ENCODE measurements at regions not wholly inside any gene's neighbourhood (a gene's known extent, or its start where the extent isn't known, plus 50 kb on each side); places are given as distances from the start of the nearest gene placed in this dataset.
A peak's percentile ranks its signal among the peaks of the same experiment; 100 is the strongest.
"Not testable (repeated sequence)": the region's sequence is repeated elsewhere in the genome, so short reads cannot be mapped to it uniquely, and the experiment has no call there.

DNA sequence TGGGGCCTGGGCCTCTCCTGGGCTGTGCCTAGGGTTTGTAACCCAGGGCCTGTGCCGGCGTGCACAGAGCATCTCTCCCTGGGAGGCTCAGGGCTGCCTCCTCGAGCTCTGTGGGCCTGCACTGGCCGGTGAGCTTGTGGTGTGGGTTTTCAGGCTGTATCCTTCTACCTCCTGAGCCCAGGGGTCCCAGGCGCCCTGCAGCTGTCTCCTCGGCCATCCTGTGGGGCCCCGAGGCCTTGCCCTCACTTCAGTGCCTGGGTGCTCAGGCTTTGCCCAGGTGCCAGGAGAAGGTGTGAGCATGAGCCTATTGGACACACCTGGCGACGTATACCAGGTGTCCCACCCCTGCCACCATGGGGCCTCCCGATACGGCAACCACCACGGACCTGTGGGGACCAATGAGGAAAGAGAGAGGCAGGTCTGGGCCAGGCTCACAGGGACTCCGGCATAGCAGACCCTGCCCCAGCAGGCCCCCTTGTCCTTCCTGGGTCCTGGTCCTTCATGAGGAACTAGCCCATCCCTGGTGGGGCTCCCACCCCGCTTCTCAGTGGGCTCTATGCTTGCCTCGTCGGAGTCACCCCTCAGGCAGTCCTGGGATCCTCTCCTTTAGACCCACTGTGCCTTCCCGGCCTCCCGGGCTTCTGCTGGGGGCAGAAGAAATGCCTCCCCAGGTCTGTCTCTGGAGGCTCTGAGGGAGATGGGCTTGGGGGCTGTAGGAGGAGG is 400.2 kb downstream of the TMEM121 start:
- ChIA-PET POLR2A (no interaction called here), CTCF (no interaction called here)
- DNase-seq: no peak
- Mint-ChIP-seq H3K4me3 (no peak overlapping the region), H3K4me1 (ENCODE audit: low read depth) (no peaks in the 10 kb centered on the region), H3K36me3 (no peaks in the 10 kb centered on the region), H3K9me3 (peaks cover 4% of the 10 kb centered on the region), H3K27ac (no peak overlapping the region), H3K27me3 (peaks cover 15% of the 10 kb centered on the region)
- intact Hi-C loops (cut with micrococcal nuclease): no loop called here

- POLR2A ChIA-PET: no interaction called here
- Mint-ChIP-seq H3K27me3 (peaks cover 20% of the 10 kb centered on the region), H3K27ac (no peak overlapping the region), H3K4me3 (no peak overlapping the region), H3K36me3 (no peaks in the 10 kb centered on the region), H3K9me3 (peaks cover 3% of the 10 kb centered on the region), H3K4me1 (ENCODE audit: low read depth) (no peaks in the 10 kb centered on the region)
- CTCF ChIA-PET: no interaction called here
- intact Hi-C loops (cut with micrococcal nuclease): no loop called here
- no peak for DNase-seq
These were observed 401.0 kb downstream of the TMEM121 start for GRCh38 chr14:105927096-105928060.

DNA sequence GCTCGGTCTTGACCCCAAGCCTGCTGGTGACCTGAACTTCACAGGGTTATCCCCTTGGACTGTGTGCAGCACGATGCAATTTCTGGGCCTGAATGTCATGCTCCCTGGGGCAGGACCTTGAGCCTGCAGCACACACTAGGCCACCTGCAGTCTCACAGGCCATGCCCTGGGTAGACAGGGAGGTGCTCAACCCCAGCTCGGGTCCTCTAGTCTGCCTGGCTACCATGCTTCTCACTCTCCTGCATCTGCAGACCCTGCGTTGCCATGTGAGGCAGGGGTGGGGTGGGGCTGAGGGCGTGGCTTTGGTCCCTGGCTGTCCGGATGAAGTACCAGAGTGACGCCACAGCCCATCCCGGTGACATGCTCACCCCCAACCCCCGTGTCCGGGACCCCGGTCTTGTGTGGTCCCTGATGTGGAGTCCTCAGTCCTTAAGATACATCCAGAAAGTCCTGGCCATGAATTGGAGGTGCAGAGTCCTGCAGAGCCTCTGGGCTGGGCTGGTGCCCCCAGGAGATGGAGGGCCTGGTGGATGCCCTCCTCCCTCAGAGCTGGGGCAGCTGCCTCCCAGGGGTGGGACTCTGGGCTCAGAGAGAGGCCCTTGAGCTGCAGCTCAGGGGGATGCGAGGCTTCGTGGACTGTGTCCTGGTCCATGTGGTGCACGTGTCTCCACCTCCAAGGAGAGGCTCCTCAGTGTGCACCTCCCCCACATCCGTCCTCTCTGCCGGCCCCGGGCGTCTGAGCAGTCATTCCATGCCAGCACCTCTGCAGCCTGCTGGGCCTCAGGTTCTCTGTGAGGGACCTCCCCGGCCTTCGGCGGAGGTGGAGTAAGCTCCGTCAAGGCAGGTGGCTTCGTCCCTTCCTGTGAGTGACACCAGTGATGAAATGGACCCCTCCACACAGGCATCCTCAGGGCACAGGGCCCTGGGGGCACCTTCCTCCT is 402.1 kb downstream of the TMEM121 start:
- H3K36me3 Mint-ChIP-seq, CTCF ChIA-PET: not testable (repeated sequence)

DNA sequence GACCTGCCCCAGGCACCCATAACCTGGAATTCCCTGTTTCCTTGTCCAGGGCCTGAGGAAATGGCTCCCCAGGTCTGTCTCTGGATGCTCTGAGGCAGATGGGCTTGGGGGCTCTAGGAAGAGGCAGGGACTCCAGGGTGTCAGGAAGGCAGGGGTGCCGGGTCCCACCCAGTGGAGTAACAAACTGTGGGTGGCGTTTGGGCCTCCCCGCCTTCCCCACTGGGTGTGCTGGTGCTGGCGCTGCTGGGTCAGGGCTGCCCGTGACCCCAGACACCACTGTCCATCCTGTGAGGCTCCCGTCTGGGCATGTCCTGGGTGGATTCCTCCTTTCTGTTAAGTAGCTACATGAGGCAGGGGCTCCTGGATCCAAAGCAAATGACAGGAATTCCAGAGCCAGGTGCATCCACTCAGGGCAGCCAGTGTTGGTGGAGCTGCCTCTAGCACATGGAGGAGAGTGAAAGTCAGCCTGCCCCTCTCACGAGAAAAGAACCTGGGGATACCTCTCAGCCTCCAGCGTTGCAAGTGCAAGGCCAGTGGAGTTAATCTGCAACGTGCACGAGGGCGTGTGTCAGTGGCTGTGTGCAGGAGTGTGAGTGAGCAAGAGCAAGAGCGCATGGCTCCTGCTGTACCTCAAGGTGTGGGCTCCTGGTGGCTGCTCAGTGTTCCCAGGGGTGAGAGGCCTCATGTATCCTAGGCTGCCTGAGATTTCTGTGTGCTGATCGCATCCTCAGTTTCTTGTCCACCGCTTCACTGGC is 403.1 kb downstream of the TMEM121 start:
- Mint-ChIP-seq H3K27ac (no peak overlapping the region), H3K4me3 (no peak overlapping the region), H3K36me3 (no peaks in the 10 kb centered on the region), H3K4me1 (ENCODE audit: low read depth) (no peaks in the 10 kb centered on the region), H3K9me3 (no peaks in the 10 kb centered on the region), H3K27me3 (peaks cover 29% of the 10 kb centered on the region)
- no peak for DNase-seq
- intact Hi-C loops (cut with micrococcal nuclease): no loop called here
- ChIA-PET POLR2A (no interaction called here), CTCF (no interaction called here)

More for the DNA sequence above, 402.1 kb downstream of the TMEM121 start:
- H3K9me3 Mint-ChIP-seq; DNase-seq; POLR2A ChIA-PET; H3K4me1 Mint-ChIP-seq (ENCODE audit: low read depth); H3K27ac Mint-ChIP-seq; H3K4me3 Mint-ChIP-seq; intact Hi-C loops (cut with micrococcal nuclease): not testable (repeated sequence)
- peaks cover 27% of the 10 kb centered on the region for H3K27me3 Mint-ChIP-seq

DNA sequence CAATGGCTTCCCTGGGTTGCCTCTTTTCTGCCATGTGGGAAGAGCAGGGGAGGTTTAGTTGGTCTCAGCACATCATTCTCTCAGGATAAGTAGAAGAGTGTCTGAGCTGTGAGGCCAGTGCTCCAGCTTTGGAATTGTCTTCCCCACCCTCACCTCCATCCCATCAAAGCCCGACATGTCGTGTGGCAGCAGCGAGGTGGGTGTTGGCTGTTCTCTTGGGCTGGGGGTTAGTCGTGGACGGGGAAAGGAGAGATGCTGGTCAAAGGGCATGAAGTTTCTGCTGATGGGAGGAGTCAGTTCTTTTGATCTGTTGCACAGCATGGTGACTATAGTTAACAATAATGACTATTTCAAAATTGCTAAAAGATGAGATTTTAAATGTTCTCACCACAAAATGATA is 404.2 kb downstream of the TMEM121 start:
- Mint-ChIP-seq H3K4me1 (ENCODE audit: low read depth) (no peaks in the 10 kb centered on the region), H3K27ac (no peak overlapping the region), H3K4me3 (no peak overlapping the region), H3K27me3 (peaks cover 31% of the 10 kb centered on the region), H3K9me3 (peaks cover 4% of the 10 kb centered on the region), H3K36me3 (no peaks in the 10 kb centered on the region)
- DNase-seq: peak; percentile 3
- POLR2A ChIA-PET: no interaction called here
- CTCF ChIA-PET: no interaction called here
- intact Hi-C loops (cut with micrococcal nuclease): no loop called here

GRCh38 chr14:105931808-105932483 is 405.6 kb downstream of the TMEM121 start:
- intact Hi-C loops (cut with micrococcal nuclease): no loop called here
- Mint-ChIP-seq H3K9me3 (peaks cover 4% of the 10 kb centered on the region), H3K4me1 (ENCODE audit: low read depth) (no peaks in the 10 kb centered on the region), H3K27ac (no peak overlapping the region), H3K4me3 (no peak overlapping the region), H3K27me3 (peaks cover 33% of the 10 kb centered on the region), H3K36me3 (no peaks in the 10 kb centered on the region)
- peak; percentile 7 for DNase-seq
- CTCF ChIA-PET: interaction anchor here (1.0 kb wide), 1 partner anchor 252 kb away, joined by 4 read pairs; no protein-coding TSS in a partner anchor
- POLR2A ChIA-PET: no interaction called here

GRCh38 chr14:105933238-105933637 is 406.9 kb downstream of the TMEM121 start:
- no peaks in the 10 kb centered on the region for H3K4me1 Mint-ChIP-seq (ENCODE audit: low read depth)
- H3K36me3 Mint-ChIP-seq: no peaks in the 10 kb centered on the region
- peaks cover 30% of the 10 kb centered on the region for H3K27me3 Mint-ChIP-seq
- intact Hi-C loops (cut with micrococcal nuclease): no loop called here
- peaks cover 4% of the 10 kb centered on the region for H3K9me3 Mint-ChIP-seq
- DNase-seq: peak; percentile 5
- ChIA-PET CTCF (no interaction called here), POLR2A (no interaction called here)
- no peak overlapping the region for H3K4me3 Mint-ChIP-seq
- no peak overlapping the region for H3K27ac Mint-ChIP-seq

DNA sequence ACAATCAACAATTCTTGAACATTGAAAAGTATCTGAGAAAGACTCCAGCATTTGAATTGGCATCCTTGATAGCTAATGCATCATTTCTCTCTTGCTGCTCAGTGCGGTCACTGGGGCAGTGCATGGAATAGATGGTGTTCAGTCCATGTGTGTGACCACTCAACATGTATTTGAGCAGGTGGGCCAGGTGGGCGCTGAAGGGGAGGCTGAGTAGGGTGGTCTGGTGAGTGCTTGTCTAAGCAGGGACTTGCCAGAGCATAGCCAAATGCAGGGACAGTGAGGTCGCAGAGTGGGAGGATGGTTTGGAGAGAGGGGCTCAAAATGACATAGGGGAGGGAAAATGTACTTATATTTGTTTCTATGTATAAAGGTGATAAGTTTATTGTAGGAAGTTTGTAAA is 409.0 kb downstream of the TMEM121 start:
- H3K4me1 Mint-ChIP-seq (ENCODE audit: low read depth): peaks cover 5% of the 10 kb centered on the region
- intact Hi-C loops (cut with micrococcal nuclease): no loop called here
- H3K27ac Mint-ChIP-seq: no peak overlapping the region
- ChIA-PET CTCF (no interaction called here), POLR2A (no interaction called here)
- no peak for DNase-seq
- peaks cover 5% of the 10 kb centered on the region for H3K36me3 Mint-ChIP-seq
- H3K27me3 Mint-ChIP-seq: peaks cover 25% of the 10 kb centered on the region
- no peak overlapping the region for H3K4me3 Mint-ChIP-seq
- H3K9me3 Mint-ChIP-seq: peaks cover 19% of the 10 kb centered on the region

DNA sequence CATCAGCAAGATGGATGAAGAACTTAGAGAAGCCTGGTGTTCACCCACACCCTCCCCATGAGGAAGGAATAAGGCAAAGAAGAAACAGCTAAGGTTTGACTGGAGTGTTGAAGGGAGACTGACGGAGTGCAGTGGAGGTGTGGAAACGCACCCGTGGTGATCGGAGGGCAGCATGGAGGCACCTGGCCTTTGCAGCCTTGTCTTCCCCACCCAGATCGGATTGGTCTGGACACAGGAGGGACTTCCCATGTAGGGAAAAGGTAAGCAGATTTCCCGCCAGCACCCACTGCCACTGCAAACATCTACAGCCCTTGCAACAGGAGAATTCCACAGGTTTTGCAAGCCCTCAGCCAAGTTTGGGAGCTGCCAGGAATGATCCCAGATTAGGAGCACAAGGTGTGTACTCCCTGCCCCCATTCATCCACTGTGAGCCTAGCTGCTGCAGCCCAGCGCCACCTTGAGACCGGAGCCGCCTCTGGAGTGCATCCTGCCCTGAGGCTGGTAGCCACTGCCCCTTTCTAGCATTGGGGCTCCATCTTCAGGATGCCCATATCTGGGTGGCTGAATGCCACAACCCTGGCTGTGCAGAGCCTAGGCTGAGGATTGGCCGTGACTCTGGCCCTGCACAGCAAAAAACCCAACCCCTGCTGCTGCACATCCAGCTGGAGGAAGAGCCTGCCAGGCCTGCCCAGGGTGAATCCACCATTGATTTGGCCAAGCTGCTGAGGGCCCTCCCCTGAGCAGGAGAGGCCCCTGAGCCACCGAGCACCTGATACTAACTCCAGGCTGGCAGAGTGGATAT is 411.1 kb downstream of the TMEM121 start:
- Mint-ChIP-seq H3K36me3 (peaks cover 5% of the 10 kb centered on the region), H3K4me3 (no peak overlapping the region), H3K4me1 (ENCODE audit: low read depth) (peaks cover 9% of the 10 kb centered on the region), H3K9me3 (peaks cover 19% of the 10 kb centered on the region), H3K27ac (no peak overlapping the region), H3K27me3 (peaks cover 12% of the 10 kb centered on the region)
- intact Hi-C loops (cut with micrococcal nuclease): no loop called here
- POLR2A ChIA-PET: no interaction called here
- DNase-seq: peak; percentile 10
- CTCF ChIA-PET: no interaction called here

- Mint-ChIP-seq H3K27me3 (peaks cover 8% of the 10 kb centered on the region), H3K4me3 (no peak overlapping the region), H3K4me1 (ENCODE audit: low read depth) (peaks cover 9% of the 10 kb centered on the region), H3K36me3 (peaks cover 5% of the 10 kb centered on the region), H3K27ac (no peak overlapping the region), H3K9me3 (peaks cover 19% of the 10 kb centered on the region)
- intact Hi-C loops (cut with micrococcal nuclease): no loop called here
- ChIA-PET POLR2A (no interaction called here), CTCF (no interaction called here)
- peak; percentile 5 for DNase-seq
These were observed 411.9 kb downstream of the TMEM121 start for GRCh38 chr14:105938055-105938863.

Data from activated CD4-positive, alpha-beta memory T cell treated with anti-CD3 and anti-CD28 coated beads for 36 hours (primary cell).